Uterus (tissue), 3 donors: ENCODE measurements at regions not wholly inside any gene's neighbourhood (a gene's known extent, or its start where the extent isn't known, plus 50 kb on each side); places are given as distances from the start of the nearest gene placed in this dataset.

Source experiments
- DNase-seq, 2 donors: peaks; one replicate each; pipeline ENCODE4 v3.0.0-alpha.2; 2019 to 2020
- H3K27ac ChIP-seq, 2 donors: fragments of 200-600 bp; sonication (generic); 1 replicate in 1 of 2; 2 replicates in 1 of 2; pipeline ENCODE4 v1.5.1; 2016 to 2018
- H3K27me3 ChIP-seq, 2 donors: fragments of 200-600 bp; sonication (generic); one replicate each; pipeline ENCODE4 v1.5.1; 2018 to 2019; ENCODE audit warnings: control low read depth in 1 of 2
- H3K36me3 ChIP-seq, 2 donors: fragments of 200-600 bp; sonication (generic); one replicate each; pipeline ENCODE4 v1.5.1; 2019; ENCODE audit warnings: control low read depth in 1 of 2
- H3K4me1 ChIP-seq, 2 donors: fragments of 200-600 bp; sonication (generic); one replicate each; pipeline ENCODE4 v1.5.1; 2018 to 2019; ENCODE audit warnings: control low read depth in 1 of 2
- H3K4me3 ChIP-seq, 2 donors: fragments of 200-600 bp; sonication (generic); 1 replicate in 1 of 2; 2 replicates in 1 of 2; pipeline ENCODE4 v1.5.1; 2018 to 2019; ENCODE audit warnings: mild to moderate bottlenecking in 1 of 2
- H3K9me3 ChIP-seq, 2 donors: fragments of 200-600 bp; sonication (generic); one replicate each; pipeline ENCODE4 v1.5.1; 2019; ENCODE audit warnings: control low read depth in 1 of 2
- CTCF ChIP-seq, 4 experiments: fragments of 200-600 bp in 2 of 4; fragments of 450-650 bp in 2 of 4; sonication (generic) in 2 of 4; IDR thresholded peaks; one replicate each; pipeline ENCODE4 v1.5.1; 2016 to 2019; ENCODE audit warnings: antibody characterized with exemption in 4 of 4, mild to moderate bottlenecking in 2 of 4, moderate library complexity in 1 of 4
- POLR2A ChIP-seq, 2 donors: fragments of 450-650 bp; IDR thresholded peaks; one replicate each; pipeline ENCODE4 v1.6.1; 2016; ENCODE audit warnings: antibody characterized with exemption in 2 of 2, mild to moderate bottlenecking in 1 of 2, moderate library complexity in 1 of 2
- intact Hi-C: fragments of 100-400 bp; cut with DNase I; formaldehyde crosslinking; loops from one replicate; pipeline ENCODE4 v1.15.1; 2023; ENCODE audit warnings: low total_unique reads
- donor health status: DM: yes; HTN: yes; CAD: no.

GRCh38 chr1:87833166-87833565 is 504.5 kb downstream of the LMO4 start:
- H3K4me3 ChIP-seq: no peak overlapping the region
- H3K27me3 ChIP-seq: no peaks in the 10 kb centered on the region
- DNase-seq: no peak
- no peaks in the 10 kb centered on the region for H3K9me3 ChIP-seq
- no peak overlapping the region for H3K27ac ChIP-seq
- no peaks in the 10 kb centered on the region for H3K4me1 ChIP-seq
- TF ChIP-seq POLR2A (IDR thresholded peaks at IDR 0.05) (no peak), CTCF (IDR thresholded peaks at IDR 0.05) (no peak)
- intact Hi-C loops: no loop called here
- no peaks in the 10 kb centered on the region for H3K36me3 ChIP-seq

DNA sequence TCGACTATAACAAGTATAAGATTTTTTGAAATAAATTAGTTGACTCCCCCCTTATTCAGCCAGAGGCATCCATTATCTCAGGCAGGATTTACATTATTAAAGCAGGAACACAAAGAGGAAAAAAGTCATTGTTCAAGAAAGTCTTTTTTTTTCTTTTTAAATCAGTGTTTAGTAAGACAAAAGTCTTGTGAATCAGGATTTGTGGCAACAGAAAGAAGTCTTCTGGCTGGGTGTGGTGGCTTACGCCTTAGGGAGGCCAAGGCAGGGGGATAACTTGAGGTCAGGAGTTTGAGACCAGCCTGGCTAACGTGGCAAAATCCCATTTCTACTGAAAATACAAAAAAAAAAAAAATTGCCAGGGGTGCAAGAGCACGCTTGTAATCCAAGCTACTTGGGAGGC is 505.5 kb downstream of the LMO4 start:
- no peak overlapping the region for H3K27ac ChIP-seq
- no peak overlapping the region for H3K4me3 ChIP-seq
- H3K4me1 ChIP-seq: no peaks in the 10 kb centered on the region
- no peak for DNase-seq
- H3K9me3 ChIP-seq: no peaks in the 10 kb centered on the region
- no peak for TF ChIP-seq POLR2A (IDR thresholded peaks at IDR 0.05)
- TF ChIP-seq CTCF (IDR thresholded peaks at IDR 0.05): no peak
- intact Hi-C loops: no loop called here
- H3K36me3 ChIP-seq: no peaks in the 10 kb centered on the region
- no peaks in the 10 kb centered on the region for H3K27me3 ChIP-seq

DNA sequence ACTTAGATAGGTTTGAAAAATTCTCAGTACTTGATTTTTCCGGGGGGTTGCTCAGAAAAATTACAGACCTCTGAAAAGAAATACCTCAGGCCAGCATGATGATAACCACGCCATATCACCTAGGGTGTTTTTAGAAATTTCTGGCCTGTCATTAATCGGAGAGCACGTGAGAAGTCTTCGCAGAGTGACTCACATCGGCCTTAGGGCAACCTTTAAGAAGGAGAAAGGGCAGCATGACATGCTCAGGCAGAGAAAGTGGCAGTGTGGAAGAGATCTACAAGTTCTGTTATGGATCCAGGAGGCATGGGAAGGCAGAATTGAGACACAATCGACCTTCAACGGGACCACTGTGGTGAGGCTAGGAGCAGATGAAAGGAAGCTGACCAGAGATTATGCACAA is 506.3 kb downstream of the LMO4 start:
- TF ChIP-seq CTCF (IDR thresholded peaks at IDR 0.05): no peak
- no peak for TF ChIP-seq POLR2A (IDR thresholded peaks at IDR 0.05)
- no peaks in the 10 kb centered on the region for H3K4me1 ChIP-seq

GRCh38 chr1:87840767-87841166 is 512.1 kb downstream of the LMO4 start:
- Histone ChIP-seq H3K9me3 (no peaks in the 10 kb centered on the region), H3K36me3 (no peaks in the 10 kb centered on the region), H3K4me1 (no peaks in the 10 kb centered on the region), H3K4me3 (no peak overlapping the region), H3K27ac (no peak overlapping the region), H3K27me3 (no peaks in the 10 kb centered on the region)
- no peak for DNase-seq
- intact Hi-C loops: no loop called here
- no peak for TF ChIP-seq POLR2A (IDR thresholded peaks at IDR 0.05)
- TF ChIP-seq CTCF (IDR thresholded peaks at IDR 0.05): no peak

More for the DNA sequence above, 506.3 kb downstream of the LMO4 start:
- DNase-seq: no peak
- intact Hi-C loops: no loop called here
- H3K27ac ChIP-seq: no peak overlapping the region
- H3K36me3 ChIP-seq: no peaks in the 10 kb centered on the region
- H3K4me3 ChIP-seq: no peak overlapping the region
- H3K9me3 ChIP-seq: no peaks in the 10 kb centered on the region
- H3K27me3 ChIP-seq: no peaks in the 10 kb centered on the region

GRCh38 chr1:87841332-87841731 is 512.7 kb downstream of the LMO4 start:
- H3K9me3 ChIP-seq: no peaks in the 10 kb centered on the region
- intact Hi-C loops: no loop called here

More at GRCh38 chr1:87841332-87841731, 512.7 kb downstream of the LMO4 start:
- no peak overlapping the region for H3K27ac ChIP-seq
- no peaks in the 10 kb centered on the region for H3K27me3 ChIP-seq
- no peaks in the 10 kb centered on the region for H3K4me1 ChIP-seq
- TF ChIP-seq POLR2A (IDR thresholded peaks at IDR 0.05) (no peak), CTCF (IDR thresholded peaks at IDR 0.05) (no peak)
- DNase-seq: no peak
- H3K4me3 ChIP-seq: no peak overlapping the region
- no peaks in the 10 kb centered on the region for H3K36me3 ChIP-seq
